ENCODE measurements at regions not wholly inside any gene's neighbourhood (a gene's known extent, or its start where the extent isn't known, plus 50 kb on each side); places are given as distances from the start of the nearest gene placed in this dataset.

DNA sequence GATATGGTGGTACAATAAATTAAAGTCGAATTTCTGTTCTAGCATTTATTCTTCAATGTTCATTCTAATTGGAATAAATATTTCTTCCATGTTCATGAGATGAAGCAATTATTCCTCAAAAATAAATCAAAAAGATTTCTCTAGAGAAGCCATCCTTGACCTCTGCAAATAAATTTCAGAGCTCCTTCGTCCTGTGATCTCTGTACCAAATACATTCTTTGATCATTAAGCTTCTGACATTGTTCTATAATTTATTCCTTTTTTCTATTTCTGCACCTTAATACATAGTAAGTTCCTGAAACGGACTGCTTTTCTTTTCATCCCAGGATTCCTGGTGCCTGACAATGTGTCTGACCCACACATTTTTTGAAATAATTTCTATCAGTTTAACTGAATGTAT, 1039.3 kb upstream of the TYRP1 start:
- TF ChIP-seq, protein P1, sequence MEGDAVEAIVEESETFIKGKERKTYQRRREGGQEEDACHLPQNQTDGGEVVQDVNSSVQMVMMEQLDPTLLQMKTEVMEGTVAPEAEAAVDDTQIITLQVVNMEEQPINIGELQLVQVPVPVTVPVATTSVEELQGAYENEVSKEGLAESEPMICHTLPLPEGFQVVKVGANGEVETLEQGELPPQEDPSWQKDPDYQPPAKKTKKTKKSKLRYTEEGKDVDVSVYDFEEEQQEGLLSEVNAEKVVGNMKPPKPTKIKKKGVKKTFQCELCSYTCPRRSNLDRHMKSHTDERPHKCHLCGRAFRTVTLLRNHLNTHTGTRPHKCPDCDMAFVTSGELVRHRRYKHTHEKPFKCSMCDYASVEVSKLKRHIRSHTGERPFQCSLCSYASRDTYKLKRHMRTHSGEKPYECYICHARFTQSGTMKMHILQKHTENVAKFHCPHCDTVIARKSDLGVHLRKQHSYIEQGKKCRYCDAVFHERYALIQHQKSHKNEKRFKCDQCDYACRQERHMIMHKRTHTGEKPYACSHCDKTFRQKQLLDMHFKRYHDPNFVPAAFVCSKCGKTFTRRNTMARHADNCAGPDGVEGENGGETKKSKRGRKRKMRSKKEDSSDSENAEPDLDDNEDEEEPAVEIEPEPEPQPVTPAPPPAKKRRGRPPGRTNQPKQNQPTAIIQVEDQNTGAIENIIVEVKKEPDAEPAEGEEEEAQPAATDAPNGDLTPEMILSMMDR (IDR thresholded peaks at IDR 0.05) = no peak

DNA sequence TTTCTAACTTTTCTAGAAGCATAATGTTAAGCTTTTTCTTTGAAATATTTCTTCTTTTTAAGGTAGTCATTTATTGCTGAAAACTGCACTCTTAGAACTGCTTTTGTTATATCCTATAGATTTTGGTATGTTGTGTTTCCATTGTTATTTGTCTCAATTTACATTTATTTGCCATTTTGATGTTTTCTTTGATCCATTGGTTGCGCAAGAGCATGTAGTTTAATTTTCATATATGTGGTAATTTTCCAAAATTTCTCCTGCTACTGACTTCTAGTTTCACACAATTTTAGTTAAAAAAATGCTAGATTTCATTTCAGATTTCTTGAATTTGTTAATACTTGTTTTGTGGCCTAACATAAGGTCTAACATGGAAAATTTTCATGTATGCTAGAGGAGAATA, 1029.3 kb upstream of the TYRP1 start:
- TF ChIP-seq, protein P1 (IDR thresholded peaks at IDR 0.05) = no peak

DNA sequence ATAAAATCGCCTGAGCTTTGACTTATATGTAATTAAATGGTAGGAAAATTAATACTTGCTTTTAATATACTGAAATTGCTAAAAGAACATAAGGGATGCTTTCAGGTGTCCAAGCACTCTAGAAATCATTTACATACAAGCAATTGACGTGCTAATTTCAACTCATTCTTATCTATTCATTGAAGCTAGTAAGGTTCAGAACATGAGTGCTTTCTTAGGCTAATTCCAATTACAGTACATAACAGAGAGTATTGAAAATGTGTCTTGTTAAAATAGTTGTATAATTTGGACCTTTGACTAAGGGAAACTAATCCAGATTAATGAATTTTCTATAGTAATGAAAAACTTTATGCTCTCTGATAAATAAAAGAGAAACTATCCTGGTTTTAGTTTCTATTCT, 1016.4 kb upstream of the TYRP1 start:
- TF ChIP-seq, protein P1 (IDR thresholded peaks at IDR 0.05) = no peak

DNA sequence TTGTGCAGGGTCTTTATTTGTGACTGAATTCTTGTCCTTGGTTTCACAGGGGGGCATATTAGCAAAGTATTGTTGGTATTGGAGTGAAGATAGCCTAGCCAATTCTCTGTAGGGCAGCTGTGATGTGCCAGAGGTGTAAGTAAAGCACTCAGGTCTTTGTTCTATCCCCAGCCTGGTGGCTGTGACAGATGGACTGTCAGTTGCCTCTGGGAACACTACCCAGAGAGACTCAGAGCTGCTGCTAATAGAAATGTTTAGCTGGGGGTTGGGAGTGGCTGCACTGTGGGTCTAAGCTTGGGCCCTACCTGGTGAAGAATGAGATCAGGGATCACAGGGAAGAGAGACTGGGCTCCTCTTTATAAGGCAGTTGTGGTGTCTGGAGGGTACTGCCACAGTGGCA, 1006.5 kb upstream of the TYRP1 start:
- TF ChIP-seq, protein P1 (IDR thresholded peaks at IDR 0.05) = no peak

DNA sequence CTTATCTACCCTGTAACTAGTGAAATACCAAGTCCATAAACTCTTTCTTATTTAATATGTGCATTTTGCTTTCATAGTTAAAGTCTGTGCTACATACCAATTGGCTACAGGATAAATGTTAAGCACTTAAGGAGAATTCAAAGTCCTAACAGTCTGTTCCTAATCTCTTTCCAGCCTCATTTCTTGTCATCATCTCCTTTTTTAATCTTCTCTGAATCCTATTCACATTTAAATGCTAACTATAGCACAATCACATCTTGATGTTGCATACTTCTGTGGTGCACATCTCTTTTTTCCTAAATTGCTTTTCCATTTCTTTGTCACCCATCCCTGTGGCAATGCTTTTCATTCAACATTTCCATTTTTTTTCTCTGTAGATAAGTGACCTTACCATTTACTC, 996.1 kb upstream of the TYRP1 start:
- TF ChIP-seq, protein P1 (IDR thresholded peaks at IDR 0.05) = no peak

DNA sequence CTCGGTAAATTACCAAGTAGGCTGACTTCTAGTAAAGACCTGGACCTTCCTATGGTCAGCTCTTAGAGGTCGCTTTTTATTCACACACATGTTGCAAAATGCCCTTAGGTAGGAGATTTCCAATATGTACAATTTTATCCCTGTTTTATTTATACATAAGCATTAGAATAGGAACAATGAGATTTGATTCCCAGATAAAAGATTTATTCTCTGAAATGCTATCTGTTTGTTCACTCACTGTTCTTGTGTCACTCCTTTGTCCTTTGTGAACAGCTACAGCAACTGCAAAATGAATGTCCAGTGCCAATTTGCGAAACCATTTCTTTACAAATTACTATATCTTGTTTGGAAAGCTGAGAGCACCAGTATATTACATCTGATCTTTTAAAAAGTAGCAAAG, 991.5 kb upstream of the TYRP1 start:
- TF ChIP-seq, protein P1 (IDR thresholded peaks at IDR 0.05) = no peak

DNA sequence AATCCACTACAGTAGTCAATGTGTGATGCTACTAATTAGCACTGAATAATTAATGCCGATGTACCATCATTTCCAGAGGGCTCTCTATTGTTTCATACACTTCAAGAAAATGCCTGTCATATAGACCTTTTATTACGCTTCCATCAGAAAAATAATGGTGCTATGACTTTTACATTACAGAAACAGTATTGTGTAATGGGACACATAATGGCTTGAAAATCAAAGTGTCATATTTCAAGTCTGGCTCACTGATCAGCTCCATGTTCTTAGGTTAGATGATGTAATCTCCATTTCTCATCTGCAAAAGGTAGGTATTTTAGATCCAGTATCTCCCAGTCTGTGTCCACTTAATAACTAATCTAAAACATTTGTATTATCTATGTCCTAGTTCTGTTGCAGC, 990.6 kb upstream of the TYRP1 start:
- TF ChIP-seq, protein P1 (IDR thresholded peaks at IDR 0.05) = no peak

DNA sequence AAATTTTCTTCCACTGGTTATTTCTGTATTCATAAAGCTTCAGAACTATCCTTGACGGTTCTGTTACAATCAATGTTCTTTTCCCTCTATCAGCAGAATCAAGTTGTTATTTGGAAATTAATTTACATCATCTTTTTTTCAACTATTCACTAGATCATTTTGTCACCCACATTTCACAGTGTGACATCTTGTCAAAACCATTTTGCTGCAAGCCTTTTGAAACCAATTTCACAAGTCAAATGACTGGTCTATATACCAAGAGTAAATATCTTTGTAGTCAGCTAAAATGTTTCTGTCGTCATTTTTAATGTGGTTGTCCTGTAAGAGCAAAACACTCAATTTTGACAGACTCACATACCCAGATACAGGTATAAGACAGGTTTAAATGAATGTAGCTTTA, 984.3 kb upstream of the TYRP1 start:
- TF ChIP-seq, protein P1 (IDR thresholded peaks at IDR 0.05) = no peak
